ENCODE measurements at regions not wholly inside any gene's neighbourhood (a gene's known extent, or its start where the extent isn't known, plus 50 kb on each side); places are given as distances from the start of the nearest gene placed in this dataset.

- TF ChIP-seq, protein P1, sequence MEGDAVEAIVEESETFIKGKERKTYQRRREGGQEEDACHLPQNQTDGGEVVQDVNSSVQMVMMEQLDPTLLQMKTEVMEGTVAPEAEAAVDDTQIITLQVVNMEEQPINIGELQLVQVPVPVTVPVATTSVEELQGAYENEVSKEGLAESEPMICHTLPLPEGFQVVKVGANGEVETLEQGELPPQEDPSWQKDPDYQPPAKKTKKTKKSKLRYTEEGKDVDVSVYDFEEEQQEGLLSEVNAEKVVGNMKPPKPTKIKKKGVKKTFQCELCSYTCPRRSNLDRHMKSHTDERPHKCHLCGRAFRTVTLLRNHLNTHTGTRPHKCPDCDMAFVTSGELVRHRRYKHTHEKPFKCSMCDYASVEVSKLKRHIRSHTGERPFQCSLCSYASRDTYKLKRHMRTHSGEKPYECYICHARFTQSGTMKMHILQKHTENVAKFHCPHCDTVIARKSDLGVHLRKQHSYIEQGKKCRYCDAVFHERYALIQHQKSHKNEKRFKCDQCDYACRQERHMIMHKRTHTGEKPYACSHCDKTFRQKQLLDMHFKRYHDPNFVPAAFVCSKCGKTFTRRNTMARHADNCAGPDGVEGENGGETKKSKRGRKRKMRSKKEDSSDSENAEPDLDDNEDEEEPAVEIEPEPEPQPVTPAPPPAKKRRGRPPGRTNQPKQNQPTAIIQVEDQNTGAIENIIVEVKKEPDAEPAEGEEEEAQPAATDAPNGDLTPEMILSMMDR (IDR thresholded peaks at IDR 0.05; ENCODE audit: insufficient read depth, low read length), result no peak
- TF ChIP-seq REST (IDR thresholded peaks at IDR 0.05; ENCODE audit: insufficient replicate concordance, low read depth) (no peak), POLR2AphosphoS5 (IDR thresholded peaks at IDR 0.05; ENCODE audit: low read depth) (no peak), GABPA (IDR thresholded peaks at IDR 0.05; ENCODE audit: low read depth) (no peak)
These were observed 357.1 kb upstream of the POU3F1 start for GRCh38 chr1:38403667-38404066.

All from HL-60 (cell line).